ENCODE measurements at regions not wholly inside any gene's neighbourhood (a gene's known extent, or its start where the extent isn't known, plus 50 kb on each side); places are given as distances from the start of the nearest gene placed in this dataset.

DNA sequence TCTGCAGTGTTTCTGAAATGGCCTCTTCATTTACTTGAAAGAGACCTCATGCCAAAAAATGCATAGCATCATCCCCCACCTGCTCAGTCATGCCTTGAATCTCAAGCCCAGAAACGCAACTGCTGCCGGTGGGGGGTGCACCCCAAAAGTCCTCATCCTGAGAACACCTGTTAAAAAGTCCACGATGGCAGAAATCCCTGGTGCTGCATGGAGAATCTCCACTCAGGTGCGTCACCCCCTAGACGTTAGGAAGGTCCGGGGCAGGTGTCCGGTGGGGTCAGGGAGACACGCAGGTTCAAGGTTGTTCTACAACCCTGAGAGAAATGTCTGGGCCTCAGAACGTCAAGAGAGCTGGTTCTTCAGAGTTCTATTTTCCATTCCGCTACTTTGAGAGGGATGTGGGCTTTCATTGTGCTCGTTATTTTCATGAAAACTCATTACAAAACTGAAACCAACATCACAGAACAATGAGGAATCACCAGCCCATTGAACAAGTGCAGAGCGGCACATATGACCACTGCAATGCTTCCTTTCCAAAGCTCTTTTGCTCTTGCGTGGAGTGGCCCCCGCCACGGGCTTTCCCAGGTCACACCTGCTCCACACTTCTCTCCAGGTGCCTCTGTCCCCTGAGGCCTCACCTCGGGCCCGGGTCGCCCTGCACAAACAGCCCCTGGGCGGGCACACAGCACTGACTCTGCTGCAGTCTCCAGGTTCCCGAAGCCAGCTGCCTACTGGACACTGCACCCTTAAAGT, 201.9 kb downstream of the TOMM20 start:
- no peak for DNase-seq (ENCODE audit: low read depth)
- TF ChIP-seq, protein P1, sequence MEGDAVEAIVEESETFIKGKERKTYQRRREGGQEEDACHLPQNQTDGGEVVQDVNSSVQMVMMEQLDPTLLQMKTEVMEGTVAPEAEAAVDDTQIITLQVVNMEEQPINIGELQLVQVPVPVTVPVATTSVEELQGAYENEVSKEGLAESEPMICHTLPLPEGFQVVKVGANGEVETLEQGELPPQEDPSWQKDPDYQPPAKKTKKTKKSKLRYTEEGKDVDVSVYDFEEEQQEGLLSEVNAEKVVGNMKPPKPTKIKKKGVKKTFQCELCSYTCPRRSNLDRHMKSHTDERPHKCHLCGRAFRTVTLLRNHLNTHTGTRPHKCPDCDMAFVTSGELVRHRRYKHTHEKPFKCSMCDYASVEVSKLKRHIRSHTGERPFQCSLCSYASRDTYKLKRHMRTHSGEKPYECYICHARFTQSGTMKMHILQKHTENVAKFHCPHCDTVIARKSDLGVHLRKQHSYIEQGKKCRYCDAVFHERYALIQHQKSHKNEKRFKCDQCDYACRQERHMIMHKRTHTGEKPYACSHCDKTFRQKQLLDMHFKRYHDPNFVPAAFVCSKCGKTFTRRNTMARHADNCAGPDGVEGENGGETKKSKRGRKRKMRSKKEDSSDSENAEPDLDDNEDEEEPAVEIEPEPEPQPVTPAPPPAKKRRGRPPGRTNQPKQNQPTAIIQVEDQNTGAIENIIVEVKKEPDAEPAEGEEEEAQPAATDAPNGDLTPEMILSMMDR (IDR thresholded peaks at IDR 0.05; ENCODE audit: low read depth, low read length, missing control alignments) = no peak
- in situ Hi-C loops (cut with HindIII; ENCODE audit: low sequenced_read_pairs) = no loop called here
- H3K4me3 ChIP-seq (ENCODE audit: low read depth, low read length) = no peak overlapping the region

GRCh38 chr1:234926264-234926558, 202.4 kb downstream of the TOMM20 start:
- DNase-seq (ENCODE audit: low read depth) = peak; percentile 18
- in situ Hi-C loops (cut with HindIII; ENCODE audit: low sequenced_read_pairs) = no loop called here

GRCh38 chr1:234925440-234926263, 203.0 kb downstream of the TOMM20 start:
- TF ChIP-seq, protein P1 (IDR thresholded peaks at IDR 0.05; ENCODE audit: low read depth, low read length, missing control alignments) = no peak
- no peak overlapping the region for H3K4me3 ChIP-seq (ENCODE audit: low read depth, low read length)
- DNase-seq (ENCODE audit: low read depth) = peak; percentile 98
- in situ Hi-C loops (cut with HindIII; ENCODE audit: low sequenced_read_pairs) = no loop called here

More at GRCh38 chr1:234926264-234926558, 202.4 kb downstream of the TOMM20 start:
- H3K4me3 ChIP-seq (ENCODE audit: low read depth, low read length) = no peak overlapping the region
- TF ChIP-seq, protein P1 (IDR thresholded peaks at IDR 0.05; ENCODE audit: low read depth, low read length, missing control alignments) = no peak

GRCh38 chr1:234924450-234925355, 203.9 kb downstream of the TOMM20 start:
- TF ChIP-seq, protein P1 (IDR thresholded peaks at IDR 0.05; ENCODE audit: low read depth, low read length, missing control alignments) = no peak
- in situ Hi-C loops (cut with HindIII; ENCODE audit: low sequenced_read_pairs) = no loop called here
- DNase-seq (ENCODE audit: low read depth) = no peak
- H3K4me3 ChIP-seq (ENCODE audit: low read depth, low read length) = no peak overlapping the region

GRCh38 chr1:234923626-234924025, 205.0 kb downstream of the TOMM20 start:
- in situ Hi-C loops (cut with HindIII; ENCODE audit: low sequenced_read_pairs) = no loop called here
- TF ChIP-seq, protein P1 (IDR thresholded peaks at IDR 0.05; ENCODE audit: low read depth, low read length, missing control alignments) = no peak
- no peak for DNase-seq (ENCODE audit: low read depth)
- no peak overlapping the region for H3K4me3 ChIP-seq (ENCODE audit: low read depth, low read length)

DNA sequence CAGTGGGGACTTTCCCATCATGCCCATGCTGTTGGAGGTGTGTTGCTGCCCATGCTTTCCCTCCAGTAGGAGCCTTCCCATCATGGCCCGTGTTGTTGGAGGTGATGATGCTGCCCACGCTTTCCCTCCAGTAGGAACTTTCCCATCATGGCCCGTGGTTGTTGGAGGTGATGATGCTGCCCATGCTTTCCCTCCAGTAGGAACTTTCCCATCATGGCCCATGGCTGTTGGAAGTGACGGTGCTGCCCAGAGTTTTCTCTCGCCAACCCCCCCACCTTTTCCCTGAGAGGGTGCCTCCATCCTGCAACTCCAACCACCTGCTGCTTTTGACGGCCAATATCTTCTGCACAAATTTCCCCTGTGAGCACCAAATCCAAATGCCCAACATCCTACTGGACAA, 205.7 kb downstream of the TOMM20 start:
- H3K4me3 ChIP-seq (ENCODE audit: low read depth, low read length) = no peak overlapping the region
- in situ Hi-C loops (cut with HindIII; ENCODE audit: low sequenced_read_pairs) = no loop called here
- TF ChIP-seq, protein P1 (IDR thresholded peaks at IDR 0.05; ENCODE audit: low read depth, low read length, missing control alignments) = no peak
- no peak for DNase-seq (ENCODE audit: low read depth)

Data from astrocyte of the cerebellum (primary cell).